GM12892 (cell line): ENCODE measurements at regions not wholly inside any gene's neighbourhood (a gene's known extent, or its start where the extent isn't known, plus 50 kb on each side); places are given as distances from the start of the nearest gene placed in this dataset.

Experiments used
- DNase-seq: peaks from one replicate; pipeline ENCODE4 v3.0.0; 2011; ENCODE audit not compliant: insufficient read length
- FAIRE-seq: peaks from 2 replicates; lab custom pipeline; 2011; peaks lifted over from hg19 to GRCh38; lab: Jason Lieb, UNC
- POLR2A ChIP-seq: IDR thresholded peaks from 2 replicates; pipeline ENCODE4 v1.6.1; 2011; ENCODE audit warnings: low read depth, low read length, control low read depth
- POLR2AphosphoS5 ChIP-seq: IDR thresholded peaks from 2 replicates; pipeline ENCODE4 v1.6.1; 2011; ENCODE audit warnings: low read depth, low read length, control low read depth
- TAF1 ChIP-seq: IDR thresholded peaks from 2 replicates; pipeline ENCODE4 v1.6.1; 2011; ENCODE audit warnings: low read depth, mild to moderate bottlenecking, control low read depth, low read length, borderline replicate concordance

DNA sequence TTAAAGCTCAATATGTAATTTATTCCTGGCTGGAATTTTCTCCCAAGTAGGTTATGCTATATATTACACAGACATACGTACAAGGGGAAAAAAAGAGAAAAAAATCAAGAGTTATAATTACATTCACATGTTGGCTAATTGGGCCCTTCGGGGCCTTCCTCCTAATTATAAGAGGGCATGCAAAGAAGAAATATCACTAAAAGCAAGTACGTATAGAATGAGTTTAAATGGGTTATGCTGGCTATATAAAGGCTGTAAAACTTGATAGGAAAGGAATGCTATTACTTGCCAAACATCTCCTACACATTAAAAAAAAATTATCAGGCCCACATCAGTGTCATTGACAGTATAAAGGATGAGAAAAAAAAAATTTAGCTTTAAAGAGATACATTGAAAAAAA, 1396.1 kb upstream of the ADGRL4 start:
- TF ChIP-seq POLR2A (no peak), TAF1 (no peak), POLR2AphosphoS5 (no peak)
- no peak for FAIRE-seq

DNA sequence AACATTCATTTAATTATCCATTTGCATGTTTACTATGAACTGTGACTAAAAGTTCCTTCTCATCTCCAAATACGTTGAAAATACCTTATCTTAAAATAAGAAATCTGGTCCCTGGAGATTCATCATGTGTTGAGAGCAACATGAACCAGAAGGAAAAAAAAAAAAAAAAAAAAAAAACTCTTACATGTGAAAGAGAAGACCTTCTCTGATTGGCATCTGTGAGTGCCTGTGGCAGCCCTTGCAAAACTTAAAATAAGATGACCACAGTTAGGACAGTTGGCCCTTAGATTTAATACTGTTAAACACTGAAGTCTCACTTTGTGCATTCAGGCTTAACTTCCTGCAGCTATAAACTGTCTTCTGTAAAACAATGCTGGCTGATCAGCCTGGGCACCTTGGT, 1395.2 kb upstream of the ADGRL4 start:
- DNase-seq (no peak), FAIRE-seq (no peak)
- TF ChIP-seq POLR2AphosphoS5: no peak
- TF ChIP-seq TAF1: no peak
- no peak for TF ChIP-seq POLR2A

More for the DNA sequence above, 1396.1 kb upstream of the ADGRL4 start:
- no peak for DNase-seq

DNA sequence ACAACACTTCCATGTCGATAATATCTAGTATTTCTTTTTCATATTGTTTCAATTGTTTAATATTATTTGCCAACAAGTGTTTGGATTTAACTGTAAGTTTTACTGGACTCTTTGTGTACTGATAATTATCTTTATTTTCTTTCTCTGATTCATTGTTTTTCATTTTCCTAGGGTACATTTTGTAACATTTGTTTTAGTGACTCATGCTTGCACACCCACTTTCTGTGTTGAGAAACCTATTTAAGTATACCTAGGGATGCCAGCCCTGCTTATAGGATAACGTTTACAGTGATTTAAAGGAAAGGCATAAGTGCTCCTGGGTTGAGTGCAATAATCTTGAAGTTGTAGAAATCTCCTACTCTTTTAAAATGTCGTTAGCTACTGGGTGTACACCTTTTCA, 1386.0 kb upstream of the ADGRL4 start:
- DNase-seq (no peak), FAIRE-seq (no peak)
- TF ChIP-seq TAF1 (no peak), POLR2A (no peak), POLR2AphosphoS5 (no peak)

DNA sequence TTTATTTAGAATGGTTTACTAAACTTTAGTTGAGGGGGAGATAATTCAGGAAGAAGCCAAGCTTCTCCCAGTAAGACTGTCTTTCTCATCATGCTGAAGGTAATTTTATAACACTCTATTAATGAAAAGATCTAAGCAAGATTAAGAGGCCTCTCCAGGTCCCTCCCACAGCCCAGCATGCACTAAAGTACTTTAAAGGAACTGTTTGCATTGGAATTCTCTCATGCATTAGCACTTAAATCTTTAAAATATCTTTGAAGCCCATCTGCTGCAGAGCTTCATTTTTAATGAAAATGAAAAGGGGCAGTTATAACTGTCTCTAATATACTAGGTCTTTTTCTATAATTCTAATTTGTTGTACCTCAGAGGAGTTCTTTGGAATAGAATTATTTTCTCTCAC, 1379.1 kb upstream of the ADGRL4 start:
- DNase-seq: no peak
- no peak for TF ChIP-seq POLR2A
- TF ChIP-seq POLR2AphosphoS5: no peak
- no peak for TF ChIP-seq TAF1
- no peak for FAIRE-seq

DNA sequence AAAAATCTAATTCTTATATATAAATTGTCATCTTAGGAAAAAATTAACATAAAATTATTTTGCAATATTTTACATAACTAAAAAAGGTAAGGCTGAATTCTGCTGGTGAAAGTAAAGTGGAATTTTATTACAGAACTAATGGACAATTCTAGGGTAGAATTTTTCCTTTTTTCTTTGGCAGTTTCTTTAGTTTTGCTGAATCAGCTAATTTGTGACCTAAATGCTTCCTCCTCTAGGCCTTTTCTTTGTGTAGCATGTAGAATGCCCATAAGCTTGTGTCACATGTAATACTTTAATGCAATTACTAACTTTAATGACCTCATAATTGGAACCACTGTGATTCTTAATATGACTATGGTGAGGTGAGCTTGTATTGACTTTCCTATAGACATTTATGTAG, 1378.4 kb upstream of the ADGRL4 start:
- DNase-seq (no peak), FAIRE-seq (no peak)
- TF ChIP-seq POLR2AphosphoS5 (no peak), TAF1 (no peak), POLR2A (no peak)

DNA sequence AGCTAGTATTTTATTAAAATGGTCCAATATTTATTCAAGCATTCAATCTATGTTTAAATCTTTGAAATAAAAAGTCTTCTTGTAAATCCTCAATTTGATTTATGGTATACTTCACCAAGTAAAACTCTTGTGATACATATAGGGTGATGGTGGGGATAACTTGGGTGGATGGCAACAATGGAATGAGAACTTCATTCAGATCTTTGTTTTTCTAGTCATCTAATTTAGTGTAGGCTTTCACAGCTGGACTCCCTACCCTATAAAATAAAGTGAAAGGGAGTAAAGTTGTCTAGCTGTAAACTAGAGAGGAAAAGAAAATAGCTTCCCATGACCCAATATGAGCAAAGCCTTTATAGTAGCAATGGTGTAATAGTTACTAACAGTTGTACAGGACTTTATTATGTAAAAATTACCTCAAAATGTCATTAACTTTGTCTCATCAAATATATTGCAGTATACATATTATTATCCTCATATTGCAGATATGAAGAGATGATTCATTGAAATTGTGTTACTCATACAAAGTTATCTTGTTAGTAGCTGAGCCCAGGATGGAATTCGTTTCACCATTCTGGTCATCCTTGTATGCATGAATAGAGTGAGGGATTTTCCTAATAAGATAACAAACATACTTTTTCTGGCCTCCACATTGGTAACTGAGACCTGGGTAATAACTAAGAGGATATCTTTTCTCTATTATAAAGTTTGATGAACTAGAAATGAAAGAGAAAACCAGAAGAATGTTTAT, 1377.7 kb upstream of the ADGRL4 start:
- TF ChIP-seq TAF1: no peak
- no peak for TF ChIP-seq POLR2AphosphoS5
- DNase-seq (no peak), FAIRE-seq (no peak)

DNA sequence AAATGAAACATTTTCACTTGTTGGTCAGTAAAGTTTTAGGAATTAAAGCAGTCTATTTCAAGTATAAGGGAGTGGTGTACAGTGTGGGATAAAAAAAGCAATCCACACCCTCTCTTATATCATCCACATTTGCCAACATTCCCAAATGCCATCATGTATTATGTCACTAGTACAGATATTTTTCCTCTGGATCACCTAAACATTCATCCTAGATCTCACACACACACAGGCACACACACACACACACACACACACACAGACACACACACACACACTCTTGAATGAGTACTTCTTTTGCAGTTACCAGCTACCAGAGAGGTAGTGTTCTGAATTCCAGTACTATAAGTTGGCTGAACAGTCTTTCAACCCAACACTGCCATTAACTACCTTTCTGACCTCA, 1369.1 kb upstream of the ADGRL4 start:
- FAIRE-seq (no peak), DNase-seq (no peak)
- no peak for TF ChIP-seq POLR2A
- no peak for TF ChIP-seq TAF1
- no peak for TF ChIP-seq POLR2AphosphoS5

DNA sequence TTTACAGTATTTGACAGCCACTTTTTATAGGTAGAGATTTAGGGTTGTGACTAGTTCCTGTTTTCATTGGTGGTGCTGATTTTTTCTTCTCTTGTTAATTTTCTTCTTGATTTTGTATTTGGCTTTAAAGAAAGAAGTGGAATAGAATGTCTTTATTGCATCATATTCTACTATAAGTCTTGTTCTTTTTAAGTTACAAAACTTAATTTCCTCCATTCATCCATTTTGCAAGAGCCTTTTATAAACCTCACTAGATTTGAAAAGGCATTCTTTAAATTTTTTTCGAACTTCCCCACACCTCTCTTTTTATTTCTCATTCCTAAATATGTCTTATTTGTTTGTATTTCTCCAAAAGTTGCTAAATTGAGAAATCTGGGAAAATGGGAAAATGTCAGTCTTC, 1368.6 kb upstream of the ADGRL4 start:
- TF ChIP-seq POLR2A (no peak), POLR2AphosphoS5 (no peak), TAF1 (no peak)
- no peak for FAIRE-seq

DNA sequence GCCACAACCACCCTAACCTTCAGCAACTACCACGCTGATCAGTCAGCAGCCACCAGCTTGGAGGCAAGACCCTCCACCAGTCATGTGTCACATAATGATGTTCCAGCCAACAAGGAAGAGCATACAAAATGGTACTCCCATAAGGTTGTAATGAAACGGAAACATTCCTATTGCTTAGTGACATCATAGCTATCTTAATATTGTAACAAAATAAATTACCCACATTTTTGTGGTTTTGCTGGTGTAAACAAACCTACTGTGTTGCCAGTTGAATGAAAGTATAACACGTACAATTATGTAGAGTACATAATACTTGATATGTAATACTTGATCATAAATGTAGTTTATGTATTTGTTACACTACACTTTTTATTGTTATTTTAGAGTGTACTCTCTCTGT, 1363.2 kb upstream of the ADGRL4 start:
- no peak for FAIRE-seq

More for the DNA sequence above, 1368.6 kb upstream of the ADGRL4 start:
- DNase-seq: no peak

DNA sequence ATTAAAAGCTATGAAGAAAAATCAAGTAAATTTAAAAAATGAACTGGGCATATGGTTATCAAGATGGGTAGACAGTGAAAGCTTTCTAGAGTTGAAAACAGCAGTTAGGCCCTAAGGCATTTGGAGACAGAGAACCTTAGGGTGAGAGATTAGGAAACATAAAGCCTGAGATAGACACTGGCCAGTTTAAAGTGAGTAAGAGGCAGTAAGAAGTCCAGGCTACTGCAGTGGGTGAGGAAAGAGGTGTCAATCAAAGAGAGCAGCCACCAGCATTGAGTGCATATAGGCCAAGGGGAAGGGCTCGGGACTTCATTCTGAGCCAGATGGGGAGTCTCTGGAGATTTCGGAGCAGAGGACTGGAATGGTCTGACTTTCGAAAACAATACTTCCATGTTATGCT, 1360.5 kb upstream of the ADGRL4 start:
- DNase-seq (no peak), FAIRE-seq (no peak)
- no peak for TF ChIP-seq POLR2A
- no peak for TF ChIP-seq POLR2AphosphoS5
- no peak for TF ChIP-seq TAF1

More for the DNA sequence above, 1363.2 kb upstream of the ADGRL4 start:
- TF ChIP-seq POLR2A: no peak
- no peak for TF ChIP-seq POLR2AphosphoS5
- TF ChIP-seq TAF1: no peak
- no peak for DNase-seq

DNA sequence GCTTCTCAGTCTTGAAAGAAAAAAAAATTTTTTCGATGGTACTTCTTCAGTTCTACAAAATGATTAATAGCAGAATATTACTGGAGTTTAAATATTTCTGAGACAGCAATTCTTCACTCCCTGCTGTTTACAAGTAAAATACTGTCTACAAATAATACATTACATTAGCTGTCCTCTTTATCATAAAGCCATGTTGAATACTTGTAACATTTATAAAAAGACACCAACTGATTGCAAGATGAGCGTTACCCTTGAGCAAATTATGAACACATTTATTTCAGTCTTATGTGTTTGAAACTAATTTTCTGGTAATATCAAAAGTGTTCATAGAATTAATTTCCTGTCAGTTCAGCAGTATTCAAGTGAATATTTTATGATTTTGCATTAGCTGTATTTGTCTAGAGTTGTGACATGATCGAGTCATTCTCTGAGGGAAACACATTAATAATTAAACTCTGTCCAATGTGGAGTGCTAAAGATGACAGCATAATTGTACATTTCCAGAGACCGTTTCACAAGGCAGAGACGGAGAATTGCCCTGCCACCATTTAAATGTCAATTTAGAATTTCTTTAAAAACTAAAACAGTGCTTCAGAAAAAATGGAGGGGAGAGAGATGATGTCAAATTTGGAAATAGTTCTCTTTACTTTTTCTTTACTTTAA, 1359.0 kb upstream of the ADGRL4 start:
- DNase-seq: no peak
- no peak for FAIRE-seq
- TF ChIP-seq TAF1 (no peak), POLR2A (no peak), POLR2AphosphoS5 (no peak)

DNA sequence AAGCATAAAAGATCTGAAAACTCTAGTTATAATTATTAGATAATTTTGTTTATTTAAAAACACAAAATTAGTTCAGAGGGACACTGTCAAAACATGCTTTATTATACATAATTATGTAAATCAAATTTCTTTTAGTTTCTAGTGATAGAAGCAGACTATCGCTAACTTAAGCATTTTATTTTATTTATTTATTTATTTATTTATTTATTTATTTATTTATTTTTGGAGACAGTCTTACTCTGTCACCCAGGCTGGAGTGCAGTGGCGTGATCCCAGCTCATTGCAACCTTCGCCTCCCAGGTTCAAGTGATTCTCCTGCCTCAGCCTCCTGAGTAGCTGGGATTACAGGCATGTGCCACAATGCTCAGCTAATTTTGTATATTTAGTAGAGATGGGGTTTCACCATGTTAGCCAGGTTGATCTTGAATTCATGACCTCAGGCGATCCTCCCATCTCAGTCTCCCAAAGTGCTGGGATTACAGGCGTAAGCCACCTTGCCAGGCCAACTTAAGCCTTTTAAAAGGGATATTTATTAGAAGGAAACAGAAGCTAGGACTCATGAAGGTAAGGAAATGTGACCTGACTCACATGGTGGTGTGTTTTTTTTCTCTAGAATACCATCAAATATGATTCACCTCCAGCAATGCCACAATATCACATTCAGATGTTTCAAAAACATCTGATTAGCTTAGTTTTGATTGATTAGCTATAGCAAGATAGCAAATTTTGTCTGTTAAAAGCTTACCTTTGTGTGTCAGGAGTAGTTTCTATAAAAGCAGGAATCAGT, 1357.4 kb upstream of the ADGRL4 start:
- FAIRE-seq: no peak
- DNase-seq: no peak
- TF ChIP-seq TAF1 (no peak), POLR2AphosphoS5 (no peak), POLR2A (no peak)
